Endothelial cell of umbilical vein (primary cell): ENCODE measurements at regions not wholly inside any gene's neighbourhood (a gene's known extent, or its start where the extent isn't known, plus 50 kb on each side); places are given as distances from the start of the nearest gene placed in this dataset.

Experiments
- EZH2 ChIP-seq: IDR thresholded peaks from 2 replicates; pipeline ENCODE4 v1.6.1; 2012; ENCODE audit warnings: borderline replicate concordance, low read depth, mild to moderate bottlenecking, moderate library complexity, low read length, inconsistent platforms; ENCODE audit not compliant: severe bottlenecking
- FOS ChIP-seq: IDR thresholded peaks from 2 replicates; pipeline ENCODE4 v1.6.1; 2011; ENCODE audit warnings: mild to moderate bottlenecking, low read length, moderate library complexity, borderline replicate concordance; ENCODE audit not compliant: insufficient read depth
- JUN ChIP-seq: IDR thresholded peaks from 2 replicates; pipeline ENCODE4 v1.6.1; 2011; ENCODE audit warnings: borderline replicate concordance, low read depth; ENCODE audit not compliant: insufficient read length, insufficient read depth
- MYC ChIP-seq: IDR thresholded peaks from one replicate; pipeline ENCODE4 v1.6.1; 2011; ENCODE audit warnings: mild to moderate bottlenecking, low read depth, low read length
- POLR2A ChIP-seq: IDR thresholded peaks from 2 replicates; pipeline ENCODE4 v1.6.1; 2012; ENCODE audit warnings: low read depth, mild to moderate bottlenecking, control low read depth, low read length
- POLR2AphosphoS5 ChIP-seq: IDR thresholded peaks from 2 replicates; pipeline ENCODE4 v1.6.1; 2012; ENCODE audit warnings: low read depth, mild to moderate bottlenecking, control low read depth, low read length, moderate library complexity; ENCODE audit not compliant: insufficient read depth
- TF ChIP-seq, protein P1 (sequence below): IDR thresholded peaks from 2 replicates; pipeline ENCODE4 v1.6.1; 2011; ENCODE audit not compliant: insufficient read depth, insufficient read length
- TF ChIP-seq, protein P2 (sequence below), 2 donors: IDR thresholded peaks; 1 replicate in 1 of 2; 2 replicates in 1 of 2; pipeline ENCODE4 v1.5.1; 2011; ENCODE audit warnings: low read length in 2 of 2, mild to moderate bottlenecking in 2 of 2, moderate library complexity in 2 of 2, control low read depth in 1 of 2, inconsistent platforms in 1 of 2, low read depth in 1 of 2; ENCODE audit not compliant: insufficient read depth in 1 of 2; ENCODE audit errors: extremely low read depth in 1 of 2

DNA sequence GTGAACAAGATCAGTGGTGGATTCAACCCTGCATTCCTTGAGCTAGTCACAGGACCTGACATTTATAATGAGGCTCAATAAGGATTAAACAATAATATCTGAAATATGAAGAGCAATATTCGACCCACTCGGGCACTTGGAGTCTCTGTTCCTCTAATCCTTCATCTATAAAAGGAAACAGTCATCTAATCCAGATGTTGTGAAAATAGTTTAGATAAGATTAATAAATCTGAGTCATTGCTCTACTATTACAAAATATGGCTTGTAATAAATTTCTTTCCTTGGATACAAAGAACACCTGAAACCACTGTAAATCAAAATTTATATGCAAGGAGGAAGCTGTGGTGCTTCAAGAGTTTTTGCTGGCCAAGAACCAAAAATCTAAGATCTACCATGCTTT is 846.9 kb upstream of the ACVR2A start:
- TF ChIP-seq, protein P1, sequence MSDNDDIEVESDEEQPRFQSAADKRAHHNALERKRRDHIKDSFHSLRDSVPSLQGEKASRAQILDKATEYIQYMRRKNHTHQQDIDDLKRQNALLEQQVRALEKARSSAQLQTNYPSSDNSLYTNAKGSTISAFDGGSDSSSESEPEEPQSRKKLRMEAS: no peak
- TF ChIP-seq POLR2A (no peak), POLR2AphosphoS5 (no peak), MYC (no peak), FOS (no peak), EZH2 (no peak), JUN (no peak)
- TF ChIP-seq, protein P2, sequence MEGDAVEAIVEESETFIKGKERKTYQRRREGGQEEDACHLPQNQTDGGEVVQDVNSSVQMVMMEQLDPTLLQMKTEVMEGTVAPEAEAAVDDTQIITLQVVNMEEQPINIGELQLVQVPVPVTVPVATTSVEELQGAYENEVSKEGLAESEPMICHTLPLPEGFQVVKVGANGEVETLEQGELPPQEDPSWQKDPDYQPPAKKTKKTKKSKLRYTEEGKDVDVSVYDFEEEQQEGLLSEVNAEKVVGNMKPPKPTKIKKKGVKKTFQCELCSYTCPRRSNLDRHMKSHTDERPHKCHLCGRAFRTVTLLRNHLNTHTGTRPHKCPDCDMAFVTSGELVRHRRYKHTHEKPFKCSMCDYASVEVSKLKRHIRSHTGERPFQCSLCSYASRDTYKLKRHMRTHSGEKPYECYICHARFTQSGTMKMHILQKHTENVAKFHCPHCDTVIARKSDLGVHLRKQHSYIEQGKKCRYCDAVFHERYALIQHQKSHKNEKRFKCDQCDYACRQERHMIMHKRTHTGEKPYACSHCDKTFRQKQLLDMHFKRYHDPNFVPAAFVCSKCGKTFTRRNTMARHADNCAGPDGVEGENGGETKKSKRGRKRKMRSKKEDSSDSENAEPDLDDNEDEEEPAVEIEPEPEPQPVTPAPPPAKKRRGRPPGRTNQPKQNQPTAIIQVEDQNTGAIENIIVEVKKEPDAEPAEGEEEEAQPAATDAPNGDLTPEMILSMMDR (IDR thresholded peaks at IDR 0.05; ENCODE audit: extremely low read depth in 1 of 2, insufficient read depth in 1 of 2, low read depth in 1 of 2, low read length in 2 of 2): no peak
